A673 (cell line): ENCODE measurements at regions not wholly inside any gene's neighbourhood (a gene's known extent, or its start where the extent isn't known, plus 50 kb on each side); places are given as distances from the start of the nearest gene placed in this dataset.

Experiments
- CTCF ChIP-seq: fragments of 300-800, 200-600 bp; sonication (generic); conservative IDR thresholded peaks from 2 replicates; pipeline ENCODE4 v1.5.1; 2017; ENCODE audit warnings: low read depth, mild to moderate bottlenecking, antibody characterized with exemption, low read length, moderate library complexity, mixed read lengths
- EZH2 ChIP-seq: fragments of 200-600 bp; sonication (generic); IDR thresholded peaks from 2 replicates; pipeline ENCODE4 v1.6.1; 2017; ENCODE audit warnings: borderline replicate concordance, low read depth, mild to moderate bottlenecking, mixed read lengths, antibody characterized with exemption, low read length; ENCODE audit not compliant: poor library complexity, severe bottlenecking

DNA sequence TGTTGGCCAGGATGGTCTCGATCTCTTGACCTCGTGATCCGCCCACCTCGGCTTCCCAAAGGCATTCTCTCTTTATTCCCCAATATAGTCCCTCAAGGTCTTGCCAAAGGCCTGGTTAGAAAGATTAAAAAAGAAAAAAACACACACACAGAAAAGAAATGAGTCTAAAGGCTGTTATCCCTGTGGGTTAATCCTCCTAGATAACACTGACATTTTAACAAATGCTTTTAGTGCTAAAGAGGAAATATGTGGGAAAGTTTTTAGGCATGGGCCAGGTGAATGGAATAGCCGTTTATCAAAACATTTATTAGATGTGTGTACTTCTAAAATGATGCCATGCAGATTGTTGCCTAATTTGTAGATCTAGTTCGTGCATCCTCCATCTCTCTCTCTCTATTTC, 261.6 kb upstream of the FN1 start:
- TF ChIP-seq CTCF (no peak), EZH2 (no peak)
